ENCODE measurements at regions not wholly inside any gene's neighbourhood (a gene's known extent, or its start where the extent isn't known, plus 50 kb on each side); places are given as distances from the start of the nearest gene placed in this dataset.

- Histone ChIP-seq H3F3A (ENCODE audit: insufficient read depth) (no peaks in the 10 kb centered on the region), H3K4me3 (ENCODE audit: insufficient read depth, low read length, poor library complexity, severe bottlenecking) (no peak overlapping the region), H3K27ac (ENCODE audit: low read depth, low read length) (no peak overlapping the region), H3K9me3 (ENCODE audit: insufficient read depth, low read length) (no peaks in the 10 kb centered on the region), H3K36me3 (ENCODE audit: low read length) (no peaks in the 10 kb centered on the region), H3K9me2 (replicated peaks; ENCODE audit: insufficient read depth, low read length) (no peaks in the 10 kb centered on the region), H3K27me3 (ENCODE audit: low read length) (no peaks in the 10 kb centered on the region), H4K20me1 (ENCODE audit: low read depth, low read length) (no peaks in the 10 kb centered on the region), H3K9ac (ENCODE audit: low read length) (no peak overlapping the region), H3K79me2 (ENCODE audit: insufficient read depth, low read length) (no peaks in the 10 kb centered on the region), H2AFZ (ENCODE audit: low read depth, low read length, severe bottlenecking) (no peak overlapping the region), H3K4me2 (ENCODE audit: low read depth, low read length, poor library complexity, severe bottlenecking) (no peak overlapping the region)
- TF ChIP-seq EZH2phosphoT487 (conservative IDR thresholded peaks at IDR 0.05; ENCODE audit: low read length) (no peak), CTCF (IDR thresholded peaks at IDR 0.05; ENCODE audit: insufficient read depth, low read length, poor library complexity, severe bottlenecking) (no peak)
Measured at GRCh38 chr2:18422432-18423165, 137.9 kb downstream of the RDH14 start.

GRCh38 chr2:18413676-18414396 is 146.6 kb downstream of the RDH14 start:
- TF ChIP-seq EZH2phosphoT487 (conservative IDR thresholded peaks at IDR 0.05; ENCODE audit: low read length) (no peak), CTCF (IDR thresholded peaks at IDR 0.05; ENCODE audit: insufficient read depth, low read length, poor library complexity, severe bottlenecking) (no peak)
- Histone ChIP-seq H2AFZ (ENCODE audit: low read depth, low read length, severe bottlenecking) (no peak overlapping the region), H3K4me3 (ENCODE audit: insufficient read depth, low read length, poor library complexity, severe bottlenecking) (no peak overlapping the region), H3K36me3 (ENCODE audit: low read length) (no peaks in the 10 kb centered on the region), H3K27me3 (ENCODE audit: low read length) (no peaks in the 10 kb centered on the region), H3K9ac (ENCODE audit: low read length) (no peak overlapping the region), H3F3A (ENCODE audit: insufficient read depth) (no peaks in the 10 kb centered on the region), H4K20me1 (ENCODE audit: low read depth, low read length) (no peaks in the 10 kb centered on the region), H3K27ac (ENCODE audit: low read depth, low read length) (no peak overlapping the region), H3K9me2 (replicated peaks; ENCODE audit: insufficient read depth, low read length) (no peaks in the 10 kb centered on the region), H3K79me2 (ENCODE audit: insufficient read depth, low read length) (no peaks in the 10 kb centered on the region), H3K9me3 (ENCODE audit: insufficient read depth, low read length) (no peaks in the 10 kb centered on the region), H3K4me2 (ENCODE audit: low read depth, low read length, poor library complexity, severe bottlenecking) (no peak overlapping the region)

- Histone ChIP-seq H3K9ac (ENCODE audit: low read length) (no peak overlapping the region), H3K27me3 (ENCODE audit: low read length) (no peaks in the 10 kb centered on the region), H3K27ac (ENCODE audit: low read depth, low read length) (no peak overlapping the region), H3K9me2 (replicated peaks; ENCODE audit: insufficient read depth, low read length) (no peaks in the 10 kb centered on the region), H3K36me3 (ENCODE audit: low read length) (no peaks in the 10 kb centered on the region), H3F3A (ENCODE audit: insufficient read depth) (no peaks in the 10 kb centered on the region), H3K9me3 (ENCODE audit: insufficient read depth, low read length) (no peaks in the 10 kb centered on the region), H3K4me2 (ENCODE audit: low read depth, low read length, poor library complexity, severe bottlenecking) (no peak overlapping the region), H4K20me1 (ENCODE audit: low read depth, low read length) (no peaks in the 10 kb centered on the region), H3K4me3 (ENCODE audit: insufficient read depth, low read length, poor library complexity, severe bottlenecking) (no peak overlapping the region), H3K79me2 (ENCODE audit: insufficient read depth, low read length) (no peaks in the 10 kb centered on the region), H2AFZ (ENCODE audit: low read depth, low read length, severe bottlenecking) (no peak overlapping the region)
- TF ChIP-seq CTCF (IDR thresholded peaks at IDR 0.05; ENCODE audit: insufficient read depth, low read length, poor library complexity, severe bottlenecking) (no peak), EZH2phosphoT487 (conservative IDR thresholded peaks at IDR 0.05; ENCODE audit: low read length) (no peak)
Measured at GRCh38 chr2:18412980-18413675, 147.3 kb downstream of the RDH14 start.
